ENCODE measurements at regions not wholly inside any gene's neighbourhood (a gene's known extent, or its start where the extent isn't known, plus 50 kb on each side); places are given as distances from the start of the nearest gene placed in this dataset.

DNA sequence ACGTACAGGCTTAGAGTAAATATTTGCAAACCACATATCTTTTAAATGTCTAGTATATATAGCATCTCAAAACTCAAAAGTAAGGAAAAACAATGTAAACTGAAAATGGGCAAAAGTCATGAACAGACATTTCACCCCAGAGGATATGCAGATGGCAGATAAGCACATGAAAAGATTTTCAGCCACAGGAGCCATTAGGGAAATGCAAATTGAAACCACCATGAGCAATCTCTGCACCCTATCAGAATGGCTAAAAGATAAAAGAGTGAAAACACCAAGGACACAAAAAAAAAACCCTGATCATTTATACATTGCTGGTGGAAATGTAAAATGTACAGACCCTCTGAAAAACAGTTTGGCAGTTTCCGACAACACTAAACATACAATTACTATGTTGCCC, 292.7 kb downstream of the ZNF516 start:
- DNase-seq (ENCODE audit: low read depth in 2 of 2) = no peak

DNA sequence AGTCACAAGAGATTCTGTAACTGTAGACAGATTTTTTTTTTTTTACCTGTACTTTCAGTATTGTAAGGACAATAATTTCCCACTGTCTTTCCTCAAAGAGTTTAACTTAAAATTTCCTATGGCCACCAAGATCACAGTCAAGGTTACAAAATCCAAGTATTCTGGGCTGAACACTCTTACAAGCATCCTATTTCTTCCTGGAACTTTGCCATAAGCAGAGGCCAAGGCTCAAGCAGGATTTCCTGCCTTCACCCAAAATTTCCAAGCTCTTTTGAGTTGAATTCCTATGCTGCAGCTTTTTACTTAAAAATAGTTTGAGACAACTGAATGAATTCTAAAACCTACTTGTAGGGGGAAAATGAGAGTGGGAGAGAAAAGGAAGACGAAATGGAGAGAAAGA, 299.4 kb downstream of the ZNF516 start:
- no peak for DNase-seq (ENCODE audit: low read depth in 2 of 2)

DNA sequence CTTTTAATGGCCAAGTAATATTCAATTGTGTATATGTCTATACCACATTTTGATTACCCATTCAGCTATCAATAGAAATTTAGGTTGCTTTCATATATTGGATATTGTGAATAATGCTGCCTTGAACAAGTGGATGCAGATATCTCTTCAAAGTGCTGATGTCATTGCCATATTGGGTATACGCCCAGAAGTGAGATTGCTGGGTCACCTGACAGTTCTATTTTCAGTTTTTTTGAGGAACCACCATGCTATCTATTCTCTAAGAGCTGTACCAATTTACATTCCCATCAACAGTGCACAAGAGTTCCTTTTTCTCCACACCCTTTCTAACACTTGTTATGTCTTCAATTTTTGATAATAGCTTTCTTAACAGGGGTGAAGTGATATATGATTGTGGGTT, 306.9 kb downstream of the ZNF516 start:
- no peak for DNase-seq (ENCODE audit: low read depth in 2 of 2)

DNA sequence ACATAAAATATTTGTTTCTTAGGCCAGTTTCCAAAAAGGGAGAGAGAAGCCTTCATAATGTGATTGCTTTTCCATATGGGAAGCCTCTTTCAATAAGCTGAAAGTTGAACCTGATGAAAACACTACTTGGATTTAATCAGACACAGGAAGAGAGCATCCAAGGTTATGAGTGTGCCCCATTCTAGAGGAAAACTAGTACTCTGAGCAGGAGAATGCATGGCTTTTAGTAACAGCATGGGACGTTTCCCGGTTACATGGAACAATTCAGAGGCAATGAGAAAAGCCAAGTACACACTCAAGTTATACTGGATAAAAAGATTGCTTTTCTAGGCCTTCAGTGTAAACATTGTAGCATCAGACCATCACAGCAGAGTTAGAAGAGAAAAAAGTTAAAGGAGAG, 315.8 kb downstream of the ZNF516 start:
- DNase-seq (ENCODE audit: low read depth in 2 of 2) = no peak

DNA sequence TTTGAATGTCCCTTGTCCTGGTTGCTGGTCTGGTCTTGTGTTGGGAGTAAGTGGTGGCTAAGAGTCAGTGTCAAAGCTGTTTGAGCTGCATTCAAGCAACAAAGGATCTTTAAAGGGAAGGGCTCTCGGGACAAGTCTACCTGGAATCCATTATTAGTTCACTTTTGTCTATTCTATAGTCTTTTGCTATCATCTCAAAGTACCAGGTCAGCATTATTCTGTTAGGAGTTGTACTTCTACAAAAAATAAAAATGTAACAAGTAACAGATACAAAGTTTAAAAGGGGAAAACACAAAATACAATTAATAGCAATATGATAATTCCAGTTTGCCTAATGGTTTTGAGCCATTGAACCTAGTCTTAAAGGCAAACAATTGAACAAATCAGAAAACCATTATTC, 317.9 kb downstream of the ZNF516 start:
- no peak for DNase-seq (ENCODE audit: low read depth in 2 of 2)

DNA sequence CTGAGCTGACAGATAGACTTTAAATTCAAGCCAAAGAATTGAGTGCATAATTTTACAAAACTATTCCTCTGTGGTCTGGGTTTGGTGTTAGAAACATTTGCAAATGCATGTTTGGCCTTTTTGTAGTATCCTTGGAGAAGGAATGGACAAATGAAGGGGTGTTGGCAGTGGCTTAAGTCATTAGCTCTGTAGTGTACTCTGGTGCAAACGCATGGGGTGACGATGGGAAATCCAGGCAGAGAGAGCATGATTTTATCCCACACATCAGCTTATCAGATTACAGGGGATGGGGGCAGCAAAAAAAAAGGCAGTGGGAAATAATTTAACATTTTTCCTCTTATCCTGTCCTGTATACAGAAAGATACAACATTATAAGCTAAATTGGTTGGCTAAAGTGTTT, 320.6 kb downstream of the ZNF516 start:
- DNase-seq (ENCODE audit: low read depth in 2 of 2) = no peak

DNA sequence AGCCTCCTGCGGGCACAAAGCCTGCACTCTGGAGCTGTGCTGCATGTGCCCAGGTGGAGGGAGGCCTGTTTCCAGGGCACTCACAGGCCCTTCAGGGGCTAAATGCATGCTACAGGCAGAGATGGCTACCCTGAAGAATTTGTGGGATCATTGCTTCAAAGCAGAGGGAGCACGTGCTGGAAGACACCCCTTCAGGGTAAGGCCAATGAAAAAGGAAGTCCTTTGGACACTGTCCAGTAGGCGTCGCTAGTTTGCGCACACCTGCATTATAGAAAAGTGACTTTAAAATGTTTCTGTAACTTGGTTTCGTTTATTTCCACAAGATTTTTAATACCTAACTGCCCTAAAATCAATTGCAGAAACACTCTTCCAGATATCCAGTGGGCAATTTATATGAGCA, 325.3 kb downstream of the ZNF516 start:
- no peak for DNase-seq (ENCODE audit: low read depth in 2 of 2)

DNA sequence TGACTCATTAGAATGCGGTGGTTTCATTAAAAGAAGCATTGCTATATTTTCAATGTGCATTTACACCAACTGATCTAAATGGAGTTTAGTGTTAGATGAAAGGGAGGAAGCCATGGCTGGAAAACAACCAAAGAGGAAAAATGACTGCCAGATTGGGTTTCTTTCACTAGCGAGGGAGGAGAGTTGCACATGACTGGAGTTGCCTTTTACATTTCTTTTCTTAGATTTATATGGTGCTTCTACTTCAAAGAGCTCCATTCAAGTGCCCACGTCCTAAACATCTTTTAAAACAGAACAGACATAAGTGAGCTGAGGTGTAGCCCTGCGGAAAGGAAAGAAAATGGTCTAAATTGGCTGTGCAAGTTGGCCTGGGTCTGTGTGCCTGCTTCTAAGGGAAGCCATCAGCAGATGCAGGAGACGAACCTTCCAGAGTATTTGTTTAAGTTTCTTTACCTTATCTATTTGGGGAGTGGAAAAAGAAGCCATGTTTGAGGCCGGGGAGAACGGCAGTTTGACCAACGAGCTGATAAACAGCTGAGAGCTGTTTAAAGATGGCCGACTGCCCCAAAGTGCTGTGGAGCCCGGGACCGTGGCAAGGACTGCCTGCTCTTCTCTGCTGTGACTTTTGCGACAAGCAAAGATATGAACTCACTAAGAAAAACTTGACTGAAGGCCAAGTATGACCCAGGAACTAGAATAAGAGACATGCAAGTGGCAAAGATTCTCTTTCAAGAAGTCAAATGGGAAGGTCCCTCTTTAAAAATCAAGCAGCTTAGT, 327.0 kb downstream of the ZNF516 start:
- no peak for DNase-seq (ENCODE audit: low read depth in 2 of 2)

DNA sequence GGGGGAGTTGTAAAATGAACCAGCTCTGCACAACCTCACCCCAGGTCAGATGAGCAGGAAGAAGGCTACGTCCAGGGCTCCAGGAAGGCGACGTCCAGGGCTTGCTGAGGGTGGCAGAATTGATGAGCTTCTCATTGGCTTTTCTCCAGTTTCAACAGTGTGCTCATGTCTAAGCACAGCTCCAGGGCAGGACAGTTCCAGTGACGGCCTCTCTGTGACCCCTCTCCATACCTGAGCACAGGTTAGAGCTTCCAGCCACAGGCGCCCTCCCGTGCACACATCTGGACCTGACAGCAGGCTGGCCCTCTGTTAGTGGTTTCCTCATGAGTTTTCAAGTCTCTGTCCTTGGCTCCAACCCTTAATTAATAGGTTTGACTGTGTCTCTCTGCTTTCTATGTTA, 327.6 kb downstream of the ZNF516 start:
- DNase-seq (ENCODE audit: low read depth in 2 of 2) = no peak

DNA sequence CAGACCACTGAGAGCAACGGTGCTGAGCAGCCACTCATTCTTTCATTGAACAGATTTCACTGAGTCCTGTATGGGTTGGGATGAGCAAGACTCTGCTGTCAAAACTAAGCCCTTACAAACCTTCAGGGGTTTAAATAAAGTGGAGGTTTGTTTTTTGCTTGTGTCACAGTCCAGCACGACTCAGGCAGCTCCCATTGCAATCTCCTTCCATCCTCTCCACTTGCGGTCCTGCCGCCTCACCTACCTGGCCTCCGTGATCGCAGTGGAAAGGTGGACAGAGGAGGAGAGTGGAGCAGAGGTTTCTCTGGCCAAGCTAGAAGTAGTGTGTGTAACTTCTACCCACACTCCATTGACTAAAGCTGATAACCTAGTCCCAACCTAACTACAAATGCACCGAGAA, 332.2 kb downstream of the ZNF516 start:
- DNase-seq (ENCODE audit: low read depth in 2 of 2) = no peak

DNA sequence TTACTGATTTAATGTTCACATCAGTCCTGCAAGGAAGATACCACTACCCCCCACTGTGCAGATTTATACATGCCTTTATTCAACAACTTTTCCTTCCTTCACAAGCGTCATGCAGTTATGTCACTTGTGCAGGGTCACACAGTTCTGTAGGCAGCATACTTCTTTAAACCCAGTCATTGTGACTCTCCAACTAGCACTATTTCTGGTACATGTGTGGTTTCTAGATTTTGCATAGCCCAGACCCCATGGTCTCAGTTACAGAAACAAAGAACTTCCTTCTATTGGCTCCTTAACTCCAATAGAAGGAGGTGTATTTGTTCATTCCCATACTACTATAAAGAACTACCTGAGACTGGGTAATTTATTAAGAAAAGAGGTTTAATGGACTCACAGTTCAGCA, 333.1 kb downstream of the ZNF516 start:
- DNase-seq (ENCODE audit: low read depth in 2 of 2) = no peak

DNA sequence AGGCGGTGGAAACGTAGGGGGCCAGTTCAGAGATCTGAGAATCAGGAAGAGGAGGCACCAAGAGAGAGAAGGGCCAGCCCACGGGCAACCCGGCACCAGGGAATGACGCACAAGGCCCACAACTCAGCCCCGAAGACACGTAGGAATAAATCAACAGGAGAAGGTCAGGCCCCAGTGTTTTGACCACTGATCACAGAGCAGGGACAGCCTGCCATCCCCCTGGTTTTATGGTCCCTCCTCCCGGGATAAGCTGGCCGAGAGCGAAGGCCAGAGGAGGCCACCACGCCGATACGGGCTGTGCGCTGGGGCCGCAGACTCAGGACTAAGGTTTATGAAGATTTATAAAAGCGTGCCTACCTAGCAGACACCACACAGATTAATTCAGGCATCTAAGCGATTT, 341.4 kb downstream of the ZNF516 start:
- DNase-seq (ENCODE audit: low read depth in 2 of 2) = no peak

DNA sequence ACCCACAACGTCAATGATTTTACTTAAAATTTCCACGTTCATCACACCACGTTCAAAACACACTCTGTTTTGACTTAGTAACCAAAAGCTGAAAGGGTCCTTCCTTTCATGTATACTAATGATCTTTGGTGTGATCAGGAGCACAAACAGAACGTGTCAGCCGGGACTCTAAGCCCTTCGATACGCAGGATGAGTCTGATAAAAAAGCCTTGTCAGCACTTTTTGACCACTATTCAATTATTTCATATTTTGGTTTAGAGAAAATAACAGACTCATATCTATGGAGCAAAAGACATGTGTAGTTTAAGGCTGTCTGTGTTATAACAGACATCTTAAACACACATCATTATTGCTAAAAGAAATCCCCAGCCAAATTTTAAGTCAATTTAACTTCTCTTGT, 345.3 kb downstream of the ZNF516 start:
- no peak for DNase-seq (ENCODE audit: low read depth in 2 of 2)

DNA sequence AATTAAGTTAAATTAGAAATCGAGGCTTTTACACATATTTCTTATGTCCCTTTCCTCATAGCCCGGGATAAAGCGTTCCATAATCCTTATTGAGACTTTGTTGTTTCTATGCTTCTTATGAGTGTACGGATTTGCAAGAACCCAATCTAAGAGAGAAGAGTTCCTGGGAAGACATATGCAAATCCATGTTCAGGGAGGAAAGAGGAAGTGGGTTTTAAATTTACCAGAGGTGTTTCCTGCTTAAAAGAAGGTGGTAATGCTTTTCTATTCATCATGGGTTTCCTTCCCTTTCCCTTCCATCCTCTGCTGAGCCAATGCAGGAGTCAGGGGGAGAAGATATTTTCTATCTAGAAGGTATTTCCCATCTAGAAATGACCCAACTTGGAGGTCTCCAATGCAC, 345.8 kb downstream of the ZNF516 start:
- DNase-seq (ENCODE audit: low read depth in 2 of 2) = no peak

DNA sequence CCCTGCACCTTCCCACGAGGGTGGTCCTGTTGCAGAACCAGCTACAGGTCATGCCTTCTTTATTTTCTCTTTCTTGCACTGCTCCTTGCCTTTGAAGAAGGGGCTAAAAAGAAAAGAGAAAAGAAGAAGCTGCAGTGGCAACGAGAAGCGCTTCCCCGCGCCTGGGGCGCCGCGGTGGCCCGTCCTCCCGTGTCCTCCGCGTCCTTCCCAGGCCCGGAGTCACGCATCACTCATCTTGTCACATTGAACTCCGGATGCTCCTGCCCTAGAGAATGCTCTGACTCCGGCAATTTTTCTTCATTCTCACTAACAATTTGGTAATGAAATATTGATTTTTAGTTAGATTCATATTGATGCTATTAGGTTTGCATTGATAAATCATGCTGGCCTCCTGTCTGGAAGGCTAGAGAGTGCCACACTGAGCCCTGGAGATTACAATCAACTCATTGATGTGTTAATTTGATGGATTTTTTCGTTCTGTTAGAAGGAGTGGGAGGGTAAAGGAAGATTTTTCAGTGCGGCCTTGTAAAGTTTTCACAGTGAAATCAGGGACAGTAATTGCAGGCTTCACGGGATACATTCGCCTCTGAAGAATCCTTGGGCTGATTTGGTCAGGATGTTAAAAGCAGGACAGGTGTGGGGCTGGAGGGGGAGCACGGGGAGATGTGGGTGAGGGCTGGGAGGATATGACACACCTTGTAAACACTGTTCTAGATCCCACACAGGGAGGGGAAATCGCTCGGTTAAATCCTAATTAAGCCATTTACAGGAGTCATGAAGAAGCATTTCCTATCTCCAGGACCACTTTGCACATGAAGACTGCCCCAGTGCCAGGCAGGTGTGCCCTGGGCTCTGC, 349.3 kb downstream of the ZNF516 start:
- DNase-seq (ENCODE audit: low read depth in 2 of 2) = no peak

DNA sequence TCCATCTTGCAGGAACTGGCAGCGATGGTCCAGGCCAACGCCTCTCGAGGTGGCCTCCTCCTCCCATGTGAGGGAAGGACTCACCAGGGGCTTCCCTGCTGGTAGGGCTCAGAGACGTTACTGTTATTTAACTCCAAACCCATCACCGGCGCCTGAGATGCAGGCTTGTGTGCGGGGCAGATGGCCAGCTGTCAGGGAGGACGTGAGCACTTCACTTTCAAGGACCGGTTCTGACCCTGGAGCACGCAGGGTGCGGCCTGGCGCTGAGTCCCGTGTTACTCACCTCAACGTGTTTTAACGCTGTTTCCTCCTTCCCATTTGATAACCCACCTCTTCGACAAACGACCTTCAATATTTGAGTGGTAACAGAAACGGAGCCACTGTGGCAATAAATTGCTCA, 350.2 kb downstream of the ZNF516 start:
- no peak for DNase-seq (ENCODE audit: low read depth in 2 of 2)

DNA sequence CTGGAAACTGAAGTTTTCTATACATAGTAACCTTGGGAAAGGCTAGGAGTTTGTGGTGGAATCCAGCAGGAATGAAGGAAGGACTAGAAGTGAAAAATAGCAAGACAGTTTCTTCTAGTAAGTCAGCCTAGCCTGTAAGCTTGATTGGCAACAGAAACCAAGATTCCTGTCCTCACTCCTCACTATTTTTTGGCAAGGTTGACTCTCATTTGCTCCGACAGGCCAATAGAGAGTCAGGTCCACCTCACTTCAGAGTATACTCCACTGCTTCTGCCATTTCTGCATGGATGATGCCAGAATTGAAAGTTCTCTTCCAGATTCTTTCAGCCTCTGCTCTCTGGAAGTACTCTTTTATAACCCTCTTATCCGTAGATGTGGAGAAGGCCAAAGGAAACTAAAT, 352.4 kb downstream of the ZNF516 start:
- DNase-seq (ENCODE audit: low read depth in 2 of 2) = no peak

DNA sequence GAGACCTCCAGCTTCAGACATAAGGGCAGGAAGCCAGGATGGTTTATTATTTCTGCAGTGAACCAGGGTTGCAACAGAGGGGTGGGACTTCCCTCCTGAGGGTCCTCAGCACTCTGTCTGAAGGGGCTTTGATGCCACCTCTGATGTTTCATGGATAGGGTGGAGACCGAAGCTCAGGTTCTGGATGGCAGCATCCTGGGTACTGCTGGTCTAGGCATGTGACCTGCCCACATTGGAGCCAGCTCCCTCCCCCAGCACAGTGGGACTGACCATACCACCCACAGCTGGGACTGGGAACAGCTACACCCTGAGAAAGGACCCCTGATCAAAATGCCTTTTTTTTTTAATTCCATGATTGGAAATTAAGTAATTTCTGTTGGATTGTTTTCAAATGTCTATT, 355.2 kb downstream of the ZNF516 start:
- DNase-seq (ENCODE audit: low read depth in 2 of 2) = no peak

DNA sequence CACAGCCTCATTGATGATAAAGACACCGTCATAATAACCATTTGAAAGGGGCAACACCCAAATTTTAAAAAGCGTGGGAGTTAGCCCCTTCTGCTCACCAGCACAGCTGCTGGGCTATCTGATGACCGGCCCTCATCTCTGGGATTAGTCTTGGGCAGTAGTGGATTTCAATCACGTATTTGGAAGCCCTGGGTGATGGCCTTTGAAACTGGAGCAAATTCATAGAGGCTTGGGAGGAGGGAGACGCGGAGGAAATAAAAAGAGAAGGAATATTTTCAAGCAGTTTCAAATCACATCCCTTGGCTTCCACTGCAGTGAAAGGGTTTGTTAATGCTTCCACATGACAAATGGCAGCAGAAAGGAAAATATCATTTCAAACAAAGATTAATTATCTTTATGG, 357.8 kb downstream of the ZNF516 start:
- DNase-seq (ENCODE audit: low read depth in 2 of 2) = no peak

DNA sequence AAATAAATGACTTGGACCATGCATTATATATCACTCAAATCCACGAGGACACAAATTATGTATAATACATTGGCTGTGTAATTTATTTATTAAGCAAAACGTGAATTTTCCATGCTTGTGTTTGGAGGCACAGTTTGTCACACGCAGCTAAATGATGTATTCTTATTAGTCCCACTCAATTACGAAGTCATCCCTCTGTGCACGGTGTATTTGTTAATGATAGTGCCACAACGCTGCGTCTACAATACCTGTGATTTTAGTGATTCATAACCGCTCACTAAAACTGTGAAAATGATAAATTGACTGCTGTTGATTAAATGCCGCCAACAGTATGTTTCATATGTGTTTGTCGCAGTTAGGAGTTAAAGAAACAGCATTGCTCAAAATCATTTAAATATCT, 358.3 kb downstream of the ZNF516 start:
- DNase-seq (ENCODE audit: low read depth in 2 of 2) = no peak

DNA sequence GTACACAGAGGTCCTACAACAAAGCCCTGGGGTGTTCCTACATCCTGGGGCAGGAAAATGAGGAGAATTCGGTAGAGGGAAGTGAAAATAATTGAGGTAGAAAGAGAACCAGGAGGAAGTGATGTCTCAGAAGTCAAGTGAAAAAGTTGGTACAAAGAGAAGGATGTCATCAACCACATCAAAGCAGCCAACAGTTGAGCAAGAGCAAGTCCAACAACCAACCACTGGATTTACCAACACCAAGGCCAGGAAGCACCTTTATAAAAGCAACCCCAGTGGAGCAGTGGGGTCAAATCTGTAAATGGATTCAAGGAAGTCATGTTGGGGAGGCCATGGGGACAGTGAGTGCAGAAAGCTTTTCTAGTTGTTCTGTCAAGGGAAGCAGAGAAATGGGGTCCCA, 360.4 kb downstream of the ZNF516 start:
- no peak for DNase-seq (ENCODE audit: low read depth in 2 of 2)

DNA sequence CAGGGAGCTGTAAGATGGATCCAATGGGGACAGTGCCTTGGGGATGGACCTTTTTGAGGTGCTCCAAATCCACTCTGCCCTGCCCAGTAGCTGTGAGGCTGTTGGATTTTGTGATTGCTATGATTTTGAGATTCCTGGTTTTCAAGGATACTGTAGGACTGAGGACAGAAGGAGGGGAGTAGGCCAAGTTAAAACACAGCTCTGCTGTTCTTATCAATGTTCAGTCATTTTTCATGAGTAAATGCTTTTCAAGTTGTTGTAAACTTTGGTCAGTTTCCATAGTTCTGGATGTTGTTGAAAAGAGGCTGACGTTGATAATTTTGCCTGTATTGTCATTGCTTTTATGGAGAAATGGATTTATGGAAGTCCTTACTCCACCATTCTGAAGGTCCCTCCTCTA, 361.2 kb downstream of the ZNF516 start:
- no peak for DNase-seq (ENCODE audit: low read depth in 2 of 2)

DNA sequence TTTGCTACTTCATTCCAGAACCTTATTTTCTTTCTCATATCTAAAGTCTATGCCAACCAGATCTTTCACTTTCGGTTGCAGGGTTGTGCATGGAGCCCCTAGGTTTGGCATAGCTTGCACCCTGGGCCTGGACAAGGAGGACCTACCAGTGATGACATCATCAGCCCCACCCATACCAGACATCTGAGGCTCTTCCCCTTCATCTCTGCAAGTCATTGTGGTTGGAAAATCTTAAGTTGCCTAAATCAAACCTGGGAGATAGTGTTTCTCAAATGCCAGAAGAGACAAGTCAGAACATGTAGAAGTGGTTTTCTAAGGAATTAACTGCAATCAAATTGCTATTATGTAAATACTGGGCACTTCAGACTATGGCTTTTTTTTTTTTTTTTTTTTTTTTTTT, 363.3 kb downstream of the ZNF516 start:
- peak in 1 of 2 donors; percentile 23 for DNase-seq (ENCODE audit: low read depth in 2 of 2)

Data from stimulated activated CD4-positive, alpha-beta T cell treated with anti-CD3 and anti-CD28 coated beads, Interleukin-15, amount 100 ng/mL, for 48 hours (primary cell).